ENCODE measurements at regions not wholly inside any gene's neighbourhood (a gene's known extent, or its start where the extent isn't known, plus 50 kb on each side); places are given as distances from the start of the nearest gene placed in this dataset.

- Histone ChIP-seq H3K9me3 (ENCODE audit: control insufficient read depth in 2 of 2, insufficient read depth in 1 of 2, low read depth in 1 of 2, low read length in 1 of 2) (no peaks in the 10 kb centered on the region), H3K27ac (ENCODE audit: low read depth in 1 of 3, low read length in 2 of 3) (no peak overlapping the region), H3K4me3 (ENCODE audit: low read depth in 1 of 3, low read length in 3 of 3) (no peak overlapping the region), H3K27me3 (ENCODE audit: control insufficient read depth in 3 of 3, insufficient read depth in 3 of 3, low read length in 3 of 3) (no peaks in the 10 kb centered on the region), H3K4me1 (ENCODE audit: control insufficient read depth in 3 of 3, insufficient read depth in 2 of 3, low read depth in 1 of 3, low read length in 2 of 3) (no peaks in the 10 kb centered on the region), H3K36me3 (ENCODE audit: control insufficient read depth in 3 of 3, insufficient read depth in 2 of 3, low read depth in 1 of 3, low read length in 3 of 3) (no peaks in the 10 kb centered on the region)
- DNase-seq: no peak
- WGBS, 3 donors: 78 to 84% (median 79%) methylated on average over 4 of the region's 4 CpGs
- FAIRE-seq: no peak
Observed at GRCh38 chr9:13555516-13555915, 276.0 kb upstream of the MPDZ start.

GRCh38 chr9:13554626-13555025 is 275.1 kb upstream of the MPDZ start:
- Histone ChIP-seq H3K9me3 (ENCODE audit: control insufficient read depth in 2 of 2, insufficient read depth in 1 of 2, low read depth in 1 of 2, low read length in 1 of 2) (no peaks in the 10 kb centered on the region), H3K36me3 (ENCODE audit: control insufficient read depth in 3 of 3, insufficient read depth in 2 of 3, low read depth in 1 of 3, low read length in 3 of 3) (no peaks in the 10 kb centered on the region)
- no peak for FAIRE-seq

GRCh38 chr9:13552606-13553215 is 273.2 kb upstream of the MPDZ start:
- no peak for DNase-seq
- no peaks in the 10 kb centered on the region for H3K4me1 ChIP-seq (ENCODE audit: control insufficient read depth in 3 of 3, insufficient read depth in 2 of 3, low read depth in 1 of 3, low read length in 2 of 3)
- no peak overlapping the region for H3K4me3 ChIP-seq (ENCODE audit: low read depth in 1 of 3, low read length in 3 of 3)
- H3K36me3 ChIP-seq (ENCODE audit: control insufficient read depth in 3 of 3, insufficient read depth in 2 of 3, low read depth in 1 of 3, low read length in 3 of 3): no peaks in the 10 kb centered on the region
- no peak overlapping the region for H3K27ac ChIP-seq (ENCODE audit: low read depth in 1 of 3, low read length in 2 of 3)
- WGBS, 3 donors: 76 to 81% (median 77%) methylated on average over 5 of the region's 5 CpGs
- H3K9me3 ChIP-seq (ENCODE audit: control insufficient read depth in 2 of 2, insufficient read depth in 1 of 2, low read depth in 1 of 2, low read length in 1 of 2): no peaks in the 10 kb centered on the region
- no peaks in the 10 kb centered on the region for H3K27me3 ChIP-seq (ENCODE audit: control insufficient read depth in 3 of 3, insufficient read depth in 3 of 3, low read length in 3 of 3)
- FAIRE-seq: no peak

More at GRCh38 chr9:13554626-13555025, 275.1 kb upstream of the MPDZ start:
- no peaks in the 10 kb centered on the region for H3K27me3 ChIP-seq (ENCODE audit: control insufficient read depth in 3 of 3, insufficient read depth in 3 of 3, low read length in 3 of 3)
- no peak for DNase-seq
- no peak overlapping the region for H3K27ac ChIP-seq (ENCODE audit: low read depth in 1 of 3, low read length in 2 of 3)
- H3K4me1 ChIP-seq (ENCODE audit: control insufficient read depth in 3 of 3, insufficient read depth in 2 of 3, low read depth in 1 of 3, low read length in 2 of 3): no peaks in the 10 kb centered on the region
- H3K4me3 ChIP-seq (ENCODE audit: low read depth in 1 of 3, low read length in 3 of 3): no peak overlapping the region

GRCh38 chr9:13550519-13550918 is 271.0 kb upstream of the MPDZ start:
- no peak overlapping the region for H3K27ac ChIP-seq (ENCODE audit: low read depth in 1 of 3, low read length in 2 of 3)
- FAIRE-seq (no peak), DNase-seq (no peak)
- no peaks in the 10 kb centered on the region for H3K27me3 ChIP-seq (ENCODE audit: control insufficient read depth in 3 of 3, insufficient read depth in 3 of 3, low read length in 3 of 3)
- H3K4me3 ChIP-seq (ENCODE audit: low read depth in 1 of 3, low read length in 3 of 3): no peak overlapping the region
- H3K36me3 ChIP-seq (ENCODE audit: control insufficient read depth in 3 of 3, insufficient read depth in 2 of 3, low read depth in 1 of 3, low read length in 3 of 3): no peaks in the 10 kb centered on the region
- WGBS, 3 donors: 52 to 77% (median 68%) methylated on average over 2 of the region's 2 CpGs
- H3K4me1 ChIP-seq (ENCODE audit: control insufficient read depth in 3 of 3, insufficient read depth in 2 of 3, low read depth in 1 of 3, low read length in 2 of 3): no peaks in the 10 kb centered on the region
- no peaks in the 10 kb centered on the region for H3K9me3 ChIP-seq (ENCODE audit: control insufficient read depth in 2 of 2, insufficient read depth in 1 of 2, low read depth in 1 of 2, low read length in 1 of 2)

- Histone ChIP-seq H3K36me3 (ENCODE audit: control insufficient read depth in 3 of 3, insufficient read depth in 2 of 3, low read depth in 1 of 3, low read length in 3 of 3) (no peaks in the 10 kb centered on the region), H3K9me3 (ENCODE audit: control insufficient read depth in 2 of 2, insufficient read depth in 1 of 2, low read depth in 1 of 2, low read length in 1 of 2) (no peaks in the 10 kb centered on the region), H3K4me1 (ENCODE audit: control insufficient read depth in 3 of 3, insufficient read depth in 2 of 3, low read depth in 1 of 3, low read length in 2 of 3) (no peaks in the 10 kb centered on the region), H3K27ac (ENCODE audit: low read depth in 1 of 3, low read length in 2 of 3) (no peak overlapping the region), H3K4me3 (ENCODE audit: low read depth in 1 of 3, low read length in 3 of 3) (no peak overlapping the region), H3K27me3 (ENCODE audit: control insufficient read depth in 3 of 3, insufficient read depth in 3 of 3, low read length in 3 of 3) (no peaks in the 10 kb centered on the region)
- 72 to 92% (median 89%) methylated on average over 1 of the region's 1 CpG for WGBS, 3 donors
- FAIRE-seq: no peak
- no peak for DNase-seq
Observed at GRCh38 chr9:13548535-13548934, 269.0 kb upstream of the MPDZ start.

GRCh38 chr9:13535141-13535540 is 255.6 kb upstream of the MPDZ start:
- no peaks in the 10 kb centered on the region for H3K27me3 ChIP-seq (ENCODE audit: control insufficient read depth in 3 of 3, insufficient read depth in 3 of 3, low read length in 3 of 3)
- 46 to 63% (median 51%) methylated on average over 5 of the region's 5 CpGs for WGBS, 3 donors
- no peaks in the 10 kb centered on the region for H3K9me3 ChIP-seq (ENCODE audit: control insufficient read depth in 2 of 2, insufficient read depth in 1 of 2, low read depth in 1 of 2, low read length in 1 of 2)
- no peak overlapping the region for H3K27ac ChIP-seq (ENCODE audit: low read depth in 1 of 3, low read length in 2 of 3)
- H3K36me3 ChIP-seq (ENCODE audit: control insufficient read depth in 3 of 3, insufficient read depth in 2 of 3, low read depth in 1 of 3, low read length in 3 of 3): no peaks in the 10 kb centered on the region
- FAIRE-seq: no peak
- no peak for DNase-seq
- H3K4me1 ChIP-seq (ENCODE audit: control insufficient read depth in 3 of 3, insufficient read depth in 2 of 3, low read depth in 1 of 3, low read length in 2 of 3): no peaks in the 10 kb centered on the region
- H3K4me3 ChIP-seq (ENCODE audit: low read depth in 1 of 3, low read length in 3 of 3): no peak overlapping the region

- Histone ChIP-seq H3K27me3 (ENCODE audit: control insufficient read depth in 3 of 3, insufficient read depth in 3 of 3, low read length in 3 of 3) (no peaks in the 10 kb centered on the region), H3K36me3 (ENCODE audit: control insufficient read depth in 3 of 3, insufficient read depth in 2 of 3, low read depth in 1 of 3, low read length in 3 of 3) (no peaks in the 10 kb centered on the region), H3K4me3 (ENCODE audit: low read depth in 1 of 3, low read length in 3 of 3) (no peak overlapping the region), H3K9me3 (ENCODE audit: control insufficient read depth in 2 of 2, insufficient read depth in 1 of 2, low read depth in 1 of 2, low read length in 1 of 2) (no peaks in the 10 kb centered on the region), H3K27ac (ENCODE audit: low read depth in 1 of 3, low read length in 2 of 3) (no peak overlapping the region), H3K4me1 (ENCODE audit: control insufficient read depth in 3 of 3, insufficient read depth in 2 of 3, low read depth in 1 of 3, low read length in 2 of 3) (no peaks in the 10 kb centered on the region)
- 88 to 92% (median 89%) methylated on average over 2 of the region's 2 CpGs for WGBS, 3 donors
- DNase-seq: no peak
- FAIRE-seq: no peak
Observed at GRCh38 chr9:13534006-13534405, 254.5 kb upstream of the MPDZ start.

- FAIRE-seq (no peak), DNase-seq (no peak)
- WGBS, 3 donors: 39 to 49% (median 44%) methylated on average over 2 of the region's 2 CpGs
- Histone ChIP-seq H3K4me1 (ENCODE audit: control insufficient read depth in 3 of 3, insufficient read depth in 2 of 3, low read depth in 1 of 3, low read length in 2 of 3) (no peaks in the 10 kb centered on the region), H3K36me3 (ENCODE audit: control insufficient read depth in 3 of 3, insufficient read depth in 2 of 3, low read depth in 1 of 3, low read length in 3 of 3) (no peaks in the 10 kb centered on the region), H3K4me3 (ENCODE audit: low read depth in 1 of 3, low read length in 3 of 3) (no peak overlapping the region), H3K27ac (ENCODE audit: low read depth in 1 of 3, low read length in 2 of 3) (no peak overlapping the region), H3K27me3 (ENCODE audit: control insufficient read depth in 3 of 3, insufficient read depth in 3 of 3, low read length in 3 of 3) (peaks cover 0 to 2% (median 0%) of the 10 kb centered on the region in 3 donors), H3K9me3 (ENCODE audit: control insufficient read depth in 2 of 2, insufficient read depth in 1 of 2, low read depth in 1 of 2, low read length in 1 of 2) (no peaks in the 10 kb centered on the region)
Observed at GRCh38 chr9:13532407-13532806, 252.9 kb upstream of the MPDZ start.
